ENCODE measurements at regions not wholly inside any gene's neighbourhood (a gene's known extent, or its start where the extent isn't known, plus 50 kb on each side); places are given as distances from the start of the nearest gene placed in this dataset.

GRCh38 chr2:236671896-236672562, 102.4 kb downstream of the ACKR3 start:
- DNase-seq = no peak
- H3K4me1 Mint-ChIP-seq (ENCODE audit: low read depth) = no peaks in the 10 kb centered on the region

GRCh38 chr2:236672606-236673005, 103.0 kb downstream of the ACKR3 start:
- Mint-ChIP-seq H3K9me3 (no peaks in the 10 kb centered on the region), H3K27ac (no peak overlapping the region), H3K27me3 (ENCODE audit: low read depth) (peaks cover 20% of the 10 kb centered on the region), H3K36me3 (ENCODE audit: insufficient read depth in 2 of 2) (no peaks in the 10 kb centered on the region), H3K4me1 (ENCODE audit: low read depth) (no peaks in the 10 kb centered on the region), H3K4me3 (no peak overlapping the region)
- ATAC-seq (replicated peaks in 1 of 2) (no peak), DNase-seq (no peak)

More at GRCh38 chr2:236671896-236672562, 102.4 kb downstream of the ACKR3 start:
- no peaks in the 10 kb centered on the region for H3K9me3 Mint-ChIP-seq
- no peak overlapping the region for H3K4me3 Mint-ChIP-seq
- H3K36me3 Mint-ChIP-seq (ENCODE audit: insufficient read depth in 2 of 2) = no peaks in the 10 kb centered on the region
- ATAC-seq (replicated peaks in 1 of 2) = no peak
- H3K27ac Mint-ChIP-seq = no peak overlapping the region
- peaks cover 14% of the 10 kb centered on the region for H3K27me3 Mint-ChIP-seq (ENCODE audit: low read depth)

- Mint-ChIP-seq H3K4me3 (no peak overlapping the region), H3K36me3 (ENCODE audit: insufficient read depth in 2 of 2) (no peaks in the 10 kb centered on the region), H3K27ac (no peak overlapping the region), H3K9me3 (no peaks in the 10 kb centered on the region), H3K27me3 (ENCODE audit: low read depth) (peaks cover 20% of the 10 kb centered on the region), H3K4me1 (ENCODE audit: low read depth) (no peaks in the 10 kb centered on the region)
- ATAC-seq (replicated peaks in 1 of 2) (no peak), DNase-seq (no peak)
These were observed 103.6 kb downstream of the ACKR3 start for GRCh38 chr2:236673126-236673822.

GRCh38 chr2:236673823-236674185, 104.2 kb downstream of the ACKR3 start:
- H3K4me1 Mint-ChIP-seq (ENCODE audit: low read depth) = no peaks in the 10 kb centered on the region
- no peaks in the 10 kb centered on the region for H3K9me3 Mint-ChIP-seq
- H3K36me3 Mint-ChIP-seq (ENCODE audit: insufficient read depth in 2 of 2) = no peaks in the 10 kb centered on the region
- peaks cover 24% of the 10 kb centered on the region for H3K27me3 Mint-ChIP-seq (ENCODE audit: low read depth)
- ATAC-seq (replicated peaks in 1 of 2) (no peak), DNase-seq (no peak)
- H3K4me3 Mint-ChIP-seq = no peak overlapping the region
- H3K27ac Mint-ChIP-seq = no peak overlapping the region

GRCh38 chr2:236674238-236674637, 104.6 kb downstream of the ACKR3 start:
- H3K4me1 Mint-ChIP-seq (ENCODE audit: low read depth) = no peaks in the 10 kb centered on the region
- H3K36me3 Mint-ChIP-seq (ENCODE audit: insufficient read depth in 2 of 2) = no peaks in the 10 kb centered on the region
- ATAC-seq (replicated peaks in 1 of 2) (no peak), DNase-seq (no peak)
- no peak overlapping the region for H3K4me3 Mint-ChIP-seq
- no peak overlapping the region for H3K27ac Mint-ChIP-seq
- no peaks in the 10 kb centered on the region for H3K9me3 Mint-ChIP-seq
- peaks cover 28% of the 10 kb centered on the region for H3K27me3 Mint-ChIP-seq (ENCODE audit: low read depth)

- no peak for ATAC-seq (replicated peaks in 1 of 2)
- no peak overlapping the region for H3K27ac Mint-ChIP-seq
- no peaks in the 10 kb centered on the region for H3K4me1 Mint-ChIP-seq (ENCODE audit: low read depth)
- H3K9me3 Mint-ChIP-seq = no peaks in the 10 kb centered on the region
- peaks cover 28% of the 10 kb centered on the region for H3K27me3 Mint-ChIP-seq (ENCODE audit: low read depth)
- no peak for DNase-seq
- no peak overlapping the region for H3K4me3 Mint-ChIP-seq
- H3K36me3 Mint-ChIP-seq (ENCODE audit: insufficient read depth in 2 of 2) = no peaks in the 10 kb centered on the region
These were observed 105.0 kb downstream of the ACKR3 start for GRCh38 chr2:236674646-236675045.

- Mint-ChIP-seq H3K4me1 (ENCODE audit: low read depth) (no peaks in the 10 kb centered on the region), H3K4me3 (no peak overlapping the region), H3K9me3 (no peaks in the 10 kb centered on the region), H3K27me3 (ENCODE audit: low read depth) (peaks cover 28% of the 10 kb centered on the region), H3K27ac (no peak overlapping the region), H3K36me3 (ENCODE audit: insufficient read depth in 2 of 2) (no peaks in the 10 kb centered on the region)
- peak in 1 of 2 donors; percentile 38 for ATAC-seq (replicated peaks in 1 of 2)
- no peak for DNase-seq
These were observed 105.4 kb downstream of the ACKR3 start for GRCh38 chr2:236675051-236675450.

- no peak for ATAC-seq (replicated peaks in 1 of 2)
- Mint-ChIP-seq H3K27me3 (ENCODE audit: low read depth) (peaks cover 28% of the 10 kb centered on the region), H3K27ac (no peak overlapping the region), H3K4me3 (no peak overlapping the region), H3K36me3 (ENCODE audit: insufficient read depth in 2 of 2) (no peaks in the 10 kb centered on the region), H3K4me1 (ENCODE audit: low read depth) (no peaks in the 10 kb centered on the region), H3K9me3 (no peaks in the 10 kb centered on the region)
- DNase-seq = no peak
These were observed 105.9 kb downstream of the ACKR3 start for GRCh38 chr2:236675526-236675925.

- Mint-ChIP-seq H3K4me1 (ENCODE audit: low read depth) (no peaks in the 10 kb centered on the region), H3K36me3 (ENCODE audit: insufficient read depth in 2 of 2) (no peaks in the 10 kb centered on the region), H3K4me3 (no peak overlapping the region), H3K27me3 (ENCODE audit: low read depth) (peaks cover 28% of the 10 kb centered on the region), H3K27ac (no peak overlapping the region), H3K9me3 (no peaks in the 10 kb centered on the region)
- no peak for DNase-seq
- no peak for ATAC-seq (replicated peaks in 1 of 2)
These were observed 106.7 kb downstream of the ACKR3 start for GRCh38 chr2:236676136-236676873.

GRCh38 chr2:236677368-236677767, 107.7 kb downstream of the ACKR3 start:
- H3K36me3 Mint-ChIP-seq (ENCODE audit: insufficient read depth in 2 of 2) = no peaks in the 10 kb centered on the region
- peaks cover 28% of the 10 kb centered on the region for H3K27me3 Mint-ChIP-seq (ENCODE audit: low read depth)
- H3K9me3 Mint-ChIP-seq = no peaks in the 10 kb centered on the region
- H3K4me3 Mint-ChIP-seq = no peak overlapping the region
- H3K4me1 Mint-ChIP-seq (ENCODE audit: low read depth) = no peaks in the 10 kb centered on the region
- no peak for DNase-seq
- H3K27ac Mint-ChIP-seq = no peak overlapping the region
- no peak for ATAC-seq (replicated peaks in 1 of 2)

GRCh38 chr2:236678307-236678975, 108.8 kb downstream of the ACKR3 start:
- H3K9me3 Mint-ChIP-seq = no peaks in the 10 kb centered on the region
- ATAC-seq (replicated peaks in 1 of 2) (no peak), DNase-seq (no peak)
- no peak overlapping the region for H3K27ac Mint-ChIP-seq
- H3K36me3 Mint-ChIP-seq (ENCODE audit: insufficient read depth in 2 of 2) = no peaks in the 10 kb centered on the region
- no peaks in the 10 kb centered on the region for H3K4me1 Mint-ChIP-seq (ENCODE audit: low read depth)
- peaks cover 28% of the 10 kb centered on the region for H3K27me3 Mint-ChIP-seq (ENCODE audit: low read depth)
- no peak overlapping the region for H3K4me3 Mint-ChIP-seq

GRCh38 chr2:236679884-236680860, 110.5 kb downstream of the ACKR3 start:
- Mint-ChIP-seq H3K36me3 (ENCODE audit: insufficient read depth in 2 of 2) (no peaks in the 10 kb centered on the region), H3K27me3 (ENCODE audit: low read depth) (peaks cover 28% of the 10 kb centered on the region)

More at GRCh38 chr2:236679884-236680860, 110.5 kb downstream of the ACKR3 start:
- ATAC-seq (replicated peaks in 1 of 2) (no peak), DNase-seq (no peak)
- no peaks in the 10 kb centered on the region for H3K4me1 Mint-ChIP-seq (ENCODE audit: low read depth)
- no peak overlapping the region for H3K27ac Mint-ChIP-seq
- H3K9me3 Mint-ChIP-seq = no peaks in the 10 kb centered on the region
- H3K4me3 Mint-ChIP-seq = no peak overlapping the region

All from activated T-cell treated with anti-CD3 and anti-CD28 coated beads, Interleukin-2, amount 50 U/mL, for 72 hours (primary cell).